K562 (cell line): ENCODE measurements at regions not wholly inside any gene's neighbourhood (a gene's known extent, or its start where the extent isn't known, plus 50 kb on each side); places are given as distances from the start of the nearest gene placed in this dataset.

Experiments
- ATAC-seq: fragments of 200-7000 bp; cut with Tn5 transposase; 3 replicates; pipeline ENCODE4 v1.9.1; 2020; ENCODE audit warnings: moderate library complexity
- BruUV-seq: library from RNA; stranded (reverse); fragments of 400-500 nt; replicated peaks from 2 replicates; lab custom pipeline; 2021; lab: Mats Ljungman, UMichigan
- CTCF ChIA-PET: fragments of 300-600 bp; formaldehyde crosslinking; extraction: SDS; loops from one replicate; lab custom pipeline; 2021; ENCODE audit warnings: low intra/inter-chr PET ratio; lab: Yijun Ruan, JAX
- POLR2A ChIA-PET: fragments of 300-600, 350-650 bp; sonication (Branson Sonifier 250); formaldehyde crosslinking; extraction: SDS; loops from one replicate; lab custom pipeline; 2021; ENCODE audit warnings: antibody characterized with exemption, inconsistent platforms; lab: Yijun Ruan, JAX
- DNase-seq, 4 experiments: peaks; one replicate each; pipeline versions ENCODE4 v3.0.0 to v3.0.0-alpha.2; 2011 to 2018; ENCODE audit warnings: low spot score in 3 of 4, mixed read lengths in 3 of 4; ENCODE audit errors: extremely low read depth in 1 of 4
- FAIRE-seq: peaks from 2 replicates; lab custom pipeline; 2011; peaks lifted over from hg19 to GRCh38; lab: Jason Lieb, UNC
- H2AFZ ChIP-seq: 2 replicates; pipeline ENCODE4 v1.6.0; 2011; ENCODE audit warnings: low read depth, low read length, control low read depth, inconsistent platforms
- H3K27ac ChIP-seq: fragments of 200-600 bp; 3 replicates; pipeline ENCODE4 v1.8.0; 2011; ENCODE audit warnings: low read depth, mild to moderate bottlenecking, control low read depth, inconsistent platforms, low read length, moderate library complexity, mixed read lengths; ENCODE audit errors: extremely low read depth
- H3K27me3 ChIP-seq, 2 experiments: fragments of 300-600 bp in 1 of 2; 2 replicates in 1 of 2; 3 replicates in 1 of 2; pipeline versions ENCODE4 v1.6.0 to v1.8.0; 2011; ENCODE audit warnings: inconsistent platforms in 2 of 2, low read length in 2 of 2, mild to moderate bottlenecking in 1 of 2, mixed read lengths in 1 of 2, moderate library complexity in 1 of 2; ENCODE audit not compliant: control insufficient read depth in 2 of 2, insufficient read depth in 2 of 2
- H3K36me3 ChIP-seq: fragments of 300-600 bp; 3 replicates; pipeline ENCODE4 v1.8.0; 2011; ENCODE audit warnings: mild to moderate bottlenecking, low read length, inconsistent platforms; ENCODE audit not compliant: control insufficient read depth, insufficient read depth
- H3K4me1 ChIP-seq, 2 experiments: fragments of 200-600 bp in 1 of 2; replicated peaks in 1 of 2; 2 replicates in 1 of 2; 3 replicates in 1 of 2; pipeline versions ENCODE4 v1.5.1 to v1.8.0; 2011; ENCODE audit warnings: inconsistent platforms in 2 of 2, low read length in 2 of 2, mild to moderate bottlenecking in 1 of 2, mixed read lengths in 1 of 2, moderate library complexity in 1 of 2; ENCODE audit not compliant: control insufficient read depth in 2 of 2, insufficient read depth in 2 of 2
- H3K4me2 ChIP-seq: 2 replicates; pipeline ENCODE4 v1.6.1; 2011; ENCODE audit warnings: low read length, control low read depth, inconsistent platforms, mixed read lengths; ENCODE audit not compliant: insufficient read depth
- H3K4me3 ChIP-seq: fragments of 200-600 bp; sonication (generic), shearing (Covaris generic); 2 replicates; pipeline ENCODE4 v1.5.1; 2016; ENCODE audit warnings: control low read depth, inconsistent platforms
- H3K79me2 ChIP-seq: fragments of 200-600 bp; 3 replicates; pipeline ENCODE4 v1.8.0; 2011; ENCODE audit warnings: low read length, inconsistent platforms; ENCODE audit not compliant: control insufficient read depth, insufficient read depth
- H3K9ac ChIP-seq, 2 experiments: 2 replicates each; pipeline versions ENCODE4 v1.6.0 to v1.6.1; 2011; ENCODE audit warnings: low read depth in 2 of 2, low read length in 2 of 2, control low read depth in 1 of 2, inconsistent platforms in 1 of 2, mild to moderate bottlenecking in 1 of 2, mixed read lengths in 1 of 2; ENCODE audit not compliant: insufficient read depth in 1 of 2
- H3K9me1 ChIP-seq: one replicate; pipeline ENCODE4 v1.6.0; 2011; ENCODE audit warnings: inconsistent platforms, mild to moderate bottlenecking, low read length, moderate library complexity; ENCODE audit not compliant: control insufficient read depth, insufficient read depth
- H3K9me3 ChIP-seq: replicated peaks from 2 replicates; pipeline ENCODE4 v1.5.1; 2011; ENCODE audit warnings: low read depth, low read length, inconsistent platforms; ENCODE audit not compliant: control insufficient read depth, insufficient read depth
- H4K20me1 ChIP-seq: replicated peaks from 2 replicates; pipeline ENCODE4 v1.6.1; 2011; ENCODE audit warnings: low read length, inconsistent platforms, mixed read lengths; ENCODE audit not compliant: control insufficient read depth, insufficient read depth
- ARID3B ChIP-seq: fragments of 250-450 bp; sonication (Bioruptor Pico); IDR thresholded peaks from 2 replicates; pipeline ENCODE4 v1.4.0; 2020; ENCODE audit warnings: borderline replicate concordance
- ELF4 ChIP-seq: fragments of 450-650 bp; formaldehyde crosslinking; IDR thresholded peaks from 2 replicates; pipeline ENCODE4 v1.4.0; 2022; ENCODE audit warnings: missing genetic modification characterization
- TAF1 ChIP-seq: IDR thresholded peaks from 2 replicates; pipeline ENCODE4 v1.6.1; 2011; ENCODE audit warnings: mild to moderate bottlenecking, low read length, moderate library complexity; ENCODE audit not compliant: insufficient read depth, control insufficient read depth, severe bottlenecking; ENCODE audit errors: extremely low read depth
- ZSCAN29 ChIP-seq: fragments of 450-650 bp; IDR thresholded peaks from 2 replicates; pipeline ENCODE4 v1.6.1; 2017
- WGBS: fragments of 100-300 bp; shearing (Covaris generic); methylation state at CpG from one replicate; pipeline ENCODE4 v1.1.6; 2016; ENCODE audit warnings: low coverage, mixed read lengths; ENCODE audit not compliant: insufficient coverage; ENCODE audit errors: missing lambda C conversion rate; 5-methylcytosine and 5-hydroxymethylcytosine counted together
- in situ Hi-C: fragments of 300-500 bp; cut with MboI; formaldehyde crosslinking; loops from 4 replicates; pipeline ENCODE4 v1.15.0; 2018; ENCODE audit warnings: inconsistent platforms, mixed read lengths
- intact Hi-C: fragments of 100-400 bp; cut with micrococcal nuclease; formaldehyde crosslinking; loops from 2 replicates; pipeline ENCODE4 v1.14.2; 2022

GRCh38 chr14:101001311-101002069, 98.0 kb upstream of the RTL1 start:
- Histone ChIP-seq H4K20me1 (no peaks in the 10 kb centered on the region), H2AFZ (no peak overlapping the region), H3K27me3 (peaks cover 0 to 8% of the 10 kb centered on the region in 2 experiments; a peak in 1 of 5 replicates), H3K4me2 (no peak overlapping the region)
- in situ Hi-C loops, result no loop called here
- CTCF ChIA-PET, result no interaction called here
- no peak for TF ChIP-seq TAF1
- TF ChIP-seq ARID3B, result no peak
- TF ChIP-seq, all 486 proteins: peak for 0
- POLR2A ChIA-PET, result no interaction called here
- Histone ChIP-seq H3K27ac (no peak overlapping the region), H3K79me2 (no peaks in the 10 kb centered on the region), H3K9me1 (no peaks in the 10 kb centered on the region), H3K36me3 (no peaks in the 10 kb centered on the region), H3K9ac (no peak overlapping the region), H3K4me3 (no peak overlapping the region), H3K4me1 (no peaks in the 10 kb centered on the region), H3K9me3 (no peaks in the 10 kb centered on the region)
- intact Hi-C loops, result no loop called here
- WGBS, result 4% methylated on average over 11 of the region's 12 CpGs
- FAIRE-seq, result no peak
- no peak for DNase-seq
- no TSS peak for BruUV-seq
- ATAC-seq, result no peak

- no peak for ATAC-seq
- H3K4me3 ChIP-seq, result no peak overlapping the region
- no peak overlapping the region for H3K27ac ChIP-seq
- no peak for DNase-seq
- H3K4me2 ChIP-seq, result no peak overlapping the region
- H3K36me3 ChIP-seq, result no peaks in the 10 kb centered on the region
- no peak overlapping the region for H2AFZ ChIP-seq
- ChIA-PET POLR2A (no interaction called here), CTCF (no interaction called here)
- H3K27me3 ChIP-seq, result peaks cover 0 to 8% of the 10 kb centered on the region in 2 experiments; a peak in 1 of 5 replicates
- H3K9ac ChIP-seq, result no peak overlapping the region
- TF ChIP-seq ELF4 (CRISPR knock-in tag) (no peak), ZSCAN29 (no peak)
- H3K9me1 ChIP-seq, result no peaks in the 10 kb centered on the region
- no peaks in the 10 kb centered on the region for H4K20me1 ChIP-seq
- no TSS peak for BruUV-seq
- H3K4me1 ChIP-seq, result no peaks in the 10 kb centered on the region
- FAIRE-seq, result no peak
- H3K9me3 ChIP-seq, result no peaks in the 10 kb centered on the region
- in situ Hi-C loops (no loop called here), intact Hi-C loops (no loop called here)
- WGBS, result 0% methylated on average over 4 of the region's 7 CpGs
- H3K79me2 ChIP-seq, result no peaks in the 10 kb centered on the region
Observed at GRCh38 chr14:101002738-101003137, 99.2 kb upstream of the RTL1 start.
